ENCODE measurements at regions not wholly inside any gene's neighbourhood (a gene's known extent, or its start where the extent isn't known, plus 50 kb on each side); places are given as distances from the start of the nearest gene placed in this dataset.
"Not testable (repeated sequence)": the region's sequence is repeated elsewhere in the genome, so short reads cannot be mapped to it uniquely, and the experiment has no call there.

DNA sequence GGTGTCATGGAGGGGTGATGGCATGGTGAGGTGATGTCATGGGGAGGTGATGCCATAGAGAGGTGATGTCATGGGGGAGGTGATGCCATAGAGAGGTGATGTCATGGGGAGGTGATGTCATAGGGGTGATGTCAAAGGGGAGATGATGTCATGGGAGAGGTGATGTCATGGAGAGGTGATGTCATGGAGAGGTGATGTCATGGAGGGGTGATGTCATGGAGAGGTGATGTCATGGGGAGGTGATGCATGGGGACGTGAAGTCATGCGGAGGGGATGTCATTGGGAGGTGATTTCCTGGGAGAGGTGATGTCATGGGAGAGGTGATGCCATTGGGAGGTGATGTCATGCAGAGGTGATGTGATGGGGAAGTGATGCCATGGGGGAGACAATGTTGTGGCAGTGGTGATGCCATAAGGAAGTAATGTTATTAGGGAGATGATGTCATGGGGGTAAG, 92.1 kb upstream of the C1orf174 start:
- no peak for DNase-seq (ENCODE audit: low read depth, low spot score)

DNA sequence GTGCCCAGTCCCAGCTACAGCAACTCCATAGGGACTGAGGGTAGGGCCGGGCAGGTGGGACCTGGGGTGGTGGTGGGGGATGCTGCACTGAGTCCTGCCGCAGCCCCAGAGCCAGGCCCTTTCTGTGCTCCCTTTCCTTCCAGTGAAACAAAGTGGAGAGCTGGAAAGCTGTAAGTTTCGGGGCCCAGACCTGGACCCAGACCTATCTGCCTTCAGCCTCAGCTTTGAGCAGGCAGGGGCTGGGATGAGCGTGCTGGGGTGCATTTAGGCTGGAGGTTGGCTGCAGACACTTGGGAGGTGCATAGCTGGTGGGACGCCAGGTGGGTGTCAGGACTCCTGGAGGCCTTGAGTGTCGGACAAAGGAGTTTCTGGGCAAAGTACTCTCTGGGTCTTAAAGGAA, 92.7 kb upstream of the C1orf174 start:
- no peak for DNase-seq (ENCODE audit: low read depth, low spot score)

DNA sequence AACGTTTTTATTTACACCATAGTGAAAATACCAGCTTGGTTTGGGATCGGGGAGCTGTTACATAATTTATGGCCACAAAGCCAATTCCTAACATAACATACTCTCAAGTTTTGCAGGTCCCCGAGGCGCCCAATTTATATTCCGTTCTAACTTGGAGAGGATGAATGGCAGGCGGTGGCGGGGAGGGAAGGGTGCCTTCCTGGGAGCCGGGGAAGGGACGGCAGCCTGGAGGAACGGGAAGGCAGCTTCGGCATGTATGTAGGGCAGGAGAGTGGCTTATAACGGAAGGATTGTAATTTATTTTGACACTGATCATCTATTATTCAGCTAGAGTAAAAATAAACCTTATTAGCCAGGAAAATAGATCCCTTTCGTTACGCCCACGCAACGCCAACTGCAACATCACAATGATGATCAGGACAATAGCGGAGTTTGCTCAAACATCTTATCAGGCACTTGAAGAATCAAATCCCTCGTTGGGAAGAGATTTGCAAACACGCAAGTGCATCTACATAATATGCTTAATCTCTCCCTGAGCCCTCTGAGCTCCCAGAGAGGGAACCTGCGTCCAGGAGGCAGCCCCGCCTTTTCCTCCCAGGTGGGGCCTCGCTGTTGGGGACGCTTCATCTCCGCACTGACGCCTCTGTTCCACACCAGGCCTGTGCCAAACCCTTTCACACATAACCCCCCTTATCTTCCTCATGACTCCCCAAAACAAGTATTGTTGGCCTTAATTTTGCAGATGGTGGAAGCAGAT, 93.7 kb upstream of the C1orf174 start:
- DNase-seq (ENCODE audit: low read depth, low spot score), result no peak

DNA sequence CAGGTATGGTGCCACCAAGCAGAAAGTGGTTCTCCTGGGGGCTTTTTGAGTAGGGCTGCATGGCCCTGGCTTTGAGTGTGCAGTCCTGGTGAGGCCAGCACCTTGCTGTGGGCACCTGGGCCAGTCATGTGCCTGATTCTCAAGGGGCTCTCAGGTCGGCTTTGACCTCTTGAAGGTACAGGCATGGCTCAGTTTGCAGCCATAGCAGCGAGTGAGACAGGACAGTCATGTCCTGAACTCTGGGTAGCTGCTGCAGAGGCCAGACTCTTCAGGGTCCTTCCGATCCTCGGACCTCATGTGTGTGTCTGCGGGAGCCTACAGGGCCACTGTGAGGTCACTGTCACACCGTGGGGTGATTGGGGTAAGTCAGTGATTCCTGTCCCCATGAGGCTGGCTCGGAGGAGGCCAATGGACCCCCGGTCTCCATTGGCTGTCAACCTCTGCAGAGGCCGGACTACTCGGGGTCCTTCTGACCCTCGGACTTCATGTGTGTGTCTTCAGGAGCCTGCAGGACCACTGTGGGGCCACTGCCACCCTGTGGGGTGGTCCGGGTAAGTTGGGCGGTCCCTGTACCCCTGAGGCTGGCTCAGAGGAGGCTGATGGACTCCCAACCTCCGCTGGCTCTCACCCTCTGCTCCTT, 95.2 kb upstream of the C1orf174 start:
- no peak for DNase-seq (ENCODE audit: low read depth, low spot score)

DNA sequence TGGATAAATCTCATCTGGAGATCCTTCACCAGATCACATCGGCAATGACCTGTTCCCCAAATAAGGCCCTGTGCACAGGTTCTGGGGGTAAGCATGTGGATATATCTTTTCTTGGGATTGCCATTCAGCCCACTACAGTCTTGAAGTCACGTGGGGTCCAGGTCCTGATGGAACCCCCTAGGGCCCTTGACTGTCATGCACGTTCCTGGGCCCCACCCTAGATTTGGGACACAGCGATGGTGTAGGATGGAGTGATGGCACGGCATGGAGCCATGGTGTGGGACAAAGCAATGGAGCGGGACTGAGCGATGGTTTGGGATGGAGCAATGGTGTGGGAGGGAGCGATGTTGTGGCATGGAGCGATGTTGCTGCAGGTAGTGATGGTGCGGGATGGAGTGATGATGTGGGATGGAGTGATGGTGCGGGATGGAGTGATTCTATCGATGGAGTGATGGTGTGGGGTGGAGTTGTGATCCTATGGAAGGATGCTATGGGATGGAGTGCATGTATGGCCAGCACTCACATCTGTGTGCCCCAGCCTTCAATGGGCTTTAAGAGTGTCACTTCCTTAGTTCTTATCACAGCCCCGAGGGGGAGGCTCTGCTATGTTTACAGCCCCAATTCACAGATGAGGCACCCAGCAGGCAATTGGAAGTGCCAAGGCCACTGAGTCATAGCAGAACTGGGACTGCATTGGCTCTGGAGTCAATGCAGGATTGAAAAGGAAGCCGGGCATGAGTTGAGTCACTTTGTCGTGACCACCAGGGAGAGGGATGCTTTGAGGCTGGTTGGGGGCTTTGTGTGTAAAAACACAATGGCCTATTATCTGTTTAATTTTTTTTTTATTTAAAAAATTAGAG, 97.0 kb upstream of the C1orf174 start:
- no peak for DNase-seq (ENCODE audit: low read depth, low spot score)

DNA sequence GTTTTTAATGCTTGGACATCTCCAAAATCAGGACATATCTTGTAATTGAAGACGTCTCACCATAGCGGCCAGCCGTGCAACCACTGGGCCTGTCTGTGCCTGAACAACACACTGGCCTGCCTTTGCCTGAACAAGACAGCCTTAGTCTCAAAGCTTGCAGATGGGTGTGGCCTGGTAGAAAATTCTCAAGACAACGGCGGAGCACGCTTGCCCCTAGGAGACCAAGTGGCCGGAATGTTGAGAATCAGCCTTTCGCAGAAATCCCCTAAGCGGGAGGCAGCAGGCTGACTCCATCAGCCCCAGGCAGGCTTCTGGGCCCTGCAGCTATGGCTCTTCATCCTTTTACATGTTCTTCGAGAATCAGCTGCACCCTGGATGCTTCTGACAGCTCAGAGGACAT, 98.0 kb upstream of the C1orf174 start:
- no peak for DNase-seq (ENCODE audit: low read depth, low spot score)

DNA sequence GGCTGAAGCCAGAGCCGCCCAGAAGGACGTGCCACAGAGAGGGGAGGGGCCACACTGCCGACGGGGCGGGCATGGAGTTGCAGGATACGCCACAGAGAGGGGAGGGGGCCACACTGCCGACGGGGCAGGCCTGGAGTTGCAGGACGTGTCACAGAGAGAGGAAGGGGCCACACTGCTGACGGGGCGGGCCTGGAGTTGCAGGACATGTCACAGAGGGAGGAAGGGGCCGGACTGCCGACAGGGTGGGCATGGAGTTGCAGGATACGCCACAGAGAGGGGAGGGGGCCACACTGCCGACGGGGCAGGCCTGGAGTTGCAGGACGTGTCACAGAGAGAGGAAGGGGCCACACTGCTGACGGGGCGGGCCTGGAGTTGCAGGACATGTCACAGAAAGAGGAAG, 99.4 kb upstream of the C1orf174 start:
- not testable (repeated sequence) for DNase-seq (ENCODE audit: low read depth, low spot score)

DNA sequence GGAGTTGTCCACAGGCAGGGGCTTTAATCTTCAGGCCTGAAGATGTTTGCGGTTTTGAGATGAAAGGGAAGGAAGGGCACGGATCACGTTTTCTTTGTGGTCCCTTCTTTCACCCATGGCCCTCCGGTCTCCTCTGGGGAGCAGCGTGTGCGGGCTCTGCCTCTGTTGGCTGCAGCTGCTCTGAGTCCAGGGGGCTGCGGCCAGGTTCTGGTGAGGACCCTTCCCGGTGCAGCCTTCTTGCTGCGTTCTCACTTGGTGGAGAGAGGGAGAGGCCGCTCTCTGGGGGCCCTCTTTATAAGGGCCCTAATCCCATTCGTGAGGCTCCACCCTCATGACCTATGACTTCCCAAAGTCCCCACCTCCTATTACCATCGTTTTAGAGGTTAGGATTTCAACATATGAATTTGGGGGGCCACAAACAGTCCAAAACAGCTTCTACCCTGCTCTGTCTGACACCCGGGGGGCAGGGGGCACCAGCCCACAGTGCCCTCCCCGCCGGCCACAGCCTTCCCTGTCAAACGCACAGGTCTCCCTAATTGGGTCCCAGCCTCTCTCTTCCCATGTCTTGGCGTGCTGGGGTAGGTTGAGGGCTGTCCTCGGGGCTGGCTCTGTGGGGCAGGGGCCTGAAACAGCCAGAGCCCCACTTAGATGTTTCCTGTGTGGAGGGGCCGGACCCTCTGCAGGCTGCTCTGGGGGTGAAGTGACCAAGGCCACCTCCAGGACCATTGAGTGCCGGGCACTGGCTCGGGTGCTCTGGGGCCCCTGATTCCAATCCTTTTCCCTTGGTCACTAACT, 100.1 kb upstream of the C1orf174 start:
- DNase-seq (ENCODE audit: low read depth, low spot score), result no peak

DNA sequence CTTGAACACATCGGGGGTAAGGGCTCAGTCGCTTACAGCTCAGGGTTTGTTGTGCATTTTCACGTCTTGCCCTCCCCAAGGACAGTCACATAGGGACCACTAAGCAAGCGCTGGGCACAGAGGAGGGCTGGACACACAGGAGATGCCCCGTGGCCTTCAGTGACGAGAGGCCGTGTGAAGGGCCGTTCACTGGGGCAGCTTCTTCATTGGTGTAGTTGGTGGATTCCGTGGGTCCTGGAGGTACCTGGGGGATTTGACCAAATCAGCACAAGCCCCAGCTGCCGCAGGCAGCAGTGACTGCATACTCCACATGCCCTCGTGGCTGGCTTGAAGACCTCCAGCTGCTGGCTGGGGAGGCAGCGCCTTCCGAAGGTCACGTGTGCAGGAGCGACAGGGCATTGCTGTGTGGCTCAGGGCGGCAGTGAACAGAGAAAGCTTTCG, 100.8 kb upstream of the C1orf174 start:
- DNase-seq (ENCODE audit: low read depth, low spot score), result no peak

DNA sequence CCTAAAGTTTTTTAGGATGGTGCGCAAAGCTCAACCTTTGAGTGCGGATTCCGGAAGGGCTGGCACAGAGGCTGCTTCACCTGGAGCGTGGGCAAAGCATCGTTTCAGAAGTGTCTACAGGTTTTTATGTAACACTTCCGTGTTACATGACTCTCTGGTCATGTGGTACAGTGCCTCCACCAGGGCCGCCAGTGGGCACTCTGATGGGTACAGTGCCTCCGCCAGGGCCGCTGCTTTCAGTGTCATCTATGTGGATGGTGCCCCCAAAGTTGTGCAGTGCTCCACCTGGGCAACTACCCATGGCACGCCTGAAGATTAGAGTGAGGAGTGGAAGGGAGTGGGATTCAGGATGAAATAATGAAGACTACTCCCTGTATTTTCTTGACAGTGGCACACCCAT, 101.4 kb upstream of the C1orf174 start:
- DNase-seq (ENCODE audit: low read depth, low spot score), result no peak

DNA sequence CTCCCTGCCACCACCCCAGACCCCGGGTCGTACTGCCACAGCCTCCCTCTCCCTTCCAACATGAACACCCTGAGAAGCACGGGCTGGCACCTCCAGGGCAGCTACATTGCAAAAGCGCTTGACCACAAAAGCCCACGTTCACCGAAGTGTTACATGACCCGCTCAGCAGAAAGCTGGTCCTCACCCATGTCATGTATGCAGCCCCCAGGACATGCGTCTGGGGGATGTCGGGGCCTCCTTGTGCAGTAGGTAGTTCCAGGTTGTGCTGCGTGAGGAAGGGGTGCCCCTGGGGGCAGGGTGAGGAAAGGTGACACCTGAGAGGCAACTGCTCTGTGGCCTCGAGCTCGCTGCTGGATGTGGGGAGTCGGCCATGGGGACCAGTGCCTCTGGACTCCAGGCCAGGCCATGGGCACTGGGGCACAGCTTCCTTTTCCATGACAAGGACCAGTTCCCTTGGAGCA, 102.0 kb upstream of the C1orf174 start:
- no peak for DNase-seq (ENCODE audit: low read depth, low spot score)

DNA sequence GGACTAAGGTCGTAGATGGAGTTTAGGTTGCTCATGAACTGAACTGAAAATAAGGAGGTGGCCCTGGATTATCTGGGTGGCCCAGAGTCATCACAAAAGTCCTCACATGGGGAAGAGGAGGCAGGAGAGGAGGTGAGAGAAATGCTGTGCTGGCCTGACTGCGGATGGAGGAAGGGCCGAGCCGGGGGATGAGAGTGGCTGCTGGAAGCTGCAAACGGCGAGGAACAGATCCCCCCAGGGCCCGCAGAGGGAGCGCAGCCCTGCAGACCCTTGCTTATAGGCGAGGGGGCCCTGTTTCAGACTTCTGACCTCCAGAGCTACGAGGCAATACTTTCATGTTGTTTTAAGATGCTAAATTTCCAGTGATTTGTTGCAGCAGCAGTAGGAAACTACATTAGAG, 102.7 kb upstream of the C1orf174 start:
- no peak for DNase-seq (ENCODE audit: low read depth, low spot score)

DNA sequence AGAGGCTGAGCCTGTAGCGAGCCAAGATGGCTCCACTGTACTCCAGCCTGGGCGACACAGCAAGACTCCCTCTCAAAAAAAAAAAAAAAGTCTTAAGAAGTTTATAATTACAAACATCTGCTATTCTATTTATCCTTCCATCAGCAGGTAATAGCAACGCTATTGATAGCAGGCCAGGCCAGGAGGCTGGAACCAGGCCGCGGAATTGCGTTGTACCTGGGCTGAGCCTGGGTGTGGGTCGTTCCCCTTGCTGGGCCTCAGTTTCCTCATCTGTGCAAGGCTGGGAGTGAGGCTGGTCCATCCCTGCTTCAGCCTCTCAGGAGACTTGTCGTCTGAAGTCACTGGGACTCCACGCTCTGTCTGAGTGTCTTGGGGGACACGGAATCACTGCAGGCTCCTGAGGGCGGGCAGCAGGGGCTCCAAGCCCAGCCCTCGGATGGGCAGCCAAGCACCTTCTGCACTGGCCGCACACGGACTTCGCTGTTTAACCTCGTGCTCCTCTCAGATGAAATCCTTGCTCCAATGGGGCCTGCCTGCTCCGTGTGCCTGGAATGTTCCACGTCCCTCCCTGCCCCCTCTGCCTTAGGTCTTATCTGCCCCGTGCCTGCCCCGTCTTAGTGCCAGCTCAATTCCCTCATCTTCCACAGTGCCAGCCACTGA, 103.9 kb upstream of the C1orf174 start:
- DNase-seq (ENCODE audit: low read depth, low spot score), result no peak

DNA sequence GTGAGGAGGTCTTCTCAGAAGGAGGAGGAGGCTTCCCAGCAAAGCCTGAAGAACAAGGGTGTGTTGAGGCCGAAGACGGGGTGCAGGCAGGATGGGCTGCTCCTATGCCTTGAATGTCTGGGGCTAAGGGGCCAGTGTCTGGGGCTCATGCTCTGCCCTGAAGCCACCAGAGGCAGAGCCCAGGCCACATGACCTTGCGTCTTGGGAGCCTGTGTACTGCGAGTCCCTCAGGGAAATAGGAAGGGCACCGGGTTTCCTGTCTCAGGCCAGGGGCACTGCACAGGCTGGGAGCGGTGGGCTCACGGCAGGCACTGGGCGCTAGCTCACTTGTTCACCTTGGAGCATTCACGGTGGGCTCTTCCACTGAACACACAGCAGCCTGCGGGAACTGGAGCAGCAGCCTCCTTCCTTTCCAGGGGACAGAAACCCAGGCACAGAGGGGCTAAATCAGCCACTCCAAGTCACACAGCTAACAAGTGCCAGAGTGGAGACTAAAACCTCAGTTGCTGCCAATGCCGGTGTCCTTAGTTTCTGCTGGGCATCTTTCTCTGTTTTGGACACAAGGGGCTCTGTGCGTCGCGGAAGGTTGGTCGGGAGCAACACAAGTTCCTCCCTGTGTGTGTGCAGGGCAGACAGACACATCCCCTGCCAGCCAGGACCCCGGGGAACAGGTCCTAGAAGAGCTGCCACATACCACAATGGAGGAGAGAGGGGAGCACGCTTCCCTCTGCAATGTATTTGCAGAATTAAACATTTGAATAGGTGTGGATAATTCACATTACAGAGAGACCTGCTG, 104.8 kb upstream of the C1orf174 start:
- DNase-seq (ENCODE audit: low read depth, low spot score), result no peak

DNA sequence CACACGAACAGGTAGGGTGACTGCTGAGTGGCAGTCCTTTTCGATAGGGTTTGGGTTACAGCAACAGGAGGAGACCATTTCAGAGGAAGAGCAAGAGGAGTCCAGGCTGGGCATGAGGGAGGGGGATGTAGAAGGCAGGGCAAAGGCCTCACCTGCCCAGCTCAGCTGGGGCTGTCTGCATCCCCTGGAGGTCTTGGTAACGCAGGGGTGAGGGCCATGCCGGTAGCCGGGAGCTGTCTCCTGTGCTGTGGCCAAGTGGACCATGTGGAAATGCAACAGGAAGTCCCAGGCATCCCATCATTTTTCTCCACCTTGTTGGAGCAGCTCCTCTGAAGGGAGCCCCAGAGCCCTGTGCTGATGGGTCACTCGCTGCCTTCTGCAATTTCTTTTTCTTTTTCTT, 105.4 kb upstream of the C1orf174 start:
- DNase-seq (ENCODE audit: low read depth, low spot score), result no peak

DNA sequence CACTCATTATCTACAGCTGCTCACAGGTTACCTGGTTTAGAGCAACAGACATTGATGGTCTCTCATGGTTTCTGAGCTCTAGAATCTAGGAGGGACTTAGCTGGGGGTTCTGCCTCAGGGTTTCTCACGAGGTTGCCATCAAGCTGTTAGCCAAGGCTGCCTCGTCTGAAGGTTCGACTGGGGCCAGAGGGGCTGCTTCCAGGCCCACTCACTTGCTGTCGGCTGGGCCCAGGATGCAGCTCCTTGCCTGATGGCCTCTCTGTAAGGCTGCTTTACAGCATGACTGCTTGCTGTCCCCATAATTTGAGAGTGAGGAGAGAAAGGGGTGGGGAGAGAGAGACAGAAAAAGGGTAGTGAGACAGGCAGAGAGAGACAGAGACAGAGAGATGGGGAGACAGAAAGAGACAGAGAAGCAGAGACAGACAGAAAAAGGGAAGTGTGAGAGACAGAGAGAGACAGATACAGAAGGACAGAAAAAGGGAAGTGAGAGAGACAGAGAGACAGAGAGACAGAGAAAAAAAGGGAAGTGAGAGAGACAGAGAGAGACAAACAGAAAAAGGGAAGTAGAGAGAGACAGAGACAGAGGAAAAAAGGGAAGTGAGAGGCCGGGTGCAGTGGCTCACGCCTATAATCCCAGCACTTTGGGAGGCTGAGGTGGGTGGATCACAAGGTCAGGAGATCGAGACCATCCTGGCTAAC, 106.8 kb upstream of the C1orf174 start:
- no peak for DNase-seq (ENCODE audit: low read depth, low spot score)

DNA sequence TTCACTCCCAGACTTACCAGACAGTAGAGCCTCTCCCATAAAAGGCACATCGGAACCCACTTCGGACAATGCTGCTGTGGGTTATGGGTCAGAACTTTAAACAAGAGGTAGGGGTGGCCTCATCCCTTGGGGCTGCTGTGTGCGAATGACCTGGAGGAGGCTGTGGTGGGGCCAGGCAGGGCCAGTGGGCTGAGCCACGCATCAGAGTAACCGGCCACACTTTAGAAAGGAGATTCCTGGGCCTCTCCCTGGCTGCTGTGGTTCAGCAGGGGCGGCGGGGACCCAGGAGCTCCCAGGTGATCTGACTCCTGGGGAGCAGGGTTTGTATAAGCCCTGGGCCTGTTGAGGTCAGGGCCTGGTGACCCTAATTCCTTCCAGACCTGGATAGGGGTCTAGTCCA, 110.2 kb upstream of the C1orf174 start:
- no peak for DNase-seq (ENCODE audit: low read depth, low spot score)

DNA sequence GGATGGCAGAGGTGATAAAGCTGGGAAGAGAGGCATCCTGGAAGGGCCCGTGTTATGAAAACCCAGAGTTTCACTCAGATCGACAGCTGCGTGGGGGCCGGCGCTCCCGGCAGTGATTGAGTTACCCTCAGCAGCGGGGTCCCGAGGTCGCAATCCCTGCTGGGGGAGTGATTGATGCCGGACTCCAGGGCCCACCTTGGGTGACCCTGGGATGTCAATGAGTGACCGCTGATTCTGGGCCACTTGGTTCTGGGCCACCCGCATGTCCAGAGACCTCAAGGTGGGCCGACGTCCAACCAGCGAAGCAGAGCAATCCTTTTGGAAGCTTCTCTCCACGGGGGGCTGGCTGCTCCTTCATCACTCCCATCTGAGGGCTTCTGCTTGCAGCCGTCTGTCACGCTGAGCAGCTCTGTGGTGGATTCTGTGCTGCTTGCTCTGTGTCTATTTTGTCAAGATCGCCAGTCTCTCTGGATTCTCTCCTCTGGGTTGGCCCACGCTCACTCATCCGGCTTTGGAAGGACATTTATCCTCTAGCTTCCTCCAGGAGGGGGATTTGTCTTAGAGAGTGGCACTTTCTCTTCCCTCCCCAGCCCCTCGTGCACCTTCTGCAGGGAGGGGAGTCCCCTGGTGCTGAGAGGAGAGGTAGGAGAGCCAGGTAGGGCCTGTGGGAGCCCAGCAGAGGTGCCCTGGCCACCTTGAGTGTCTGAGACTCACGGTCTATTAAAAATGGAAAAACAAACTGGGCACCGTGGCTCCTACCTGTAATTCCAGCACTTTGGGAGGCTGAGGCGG, 110.9 kb upstream of the C1orf174 start:
- DNase-seq (ENCODE audit: low read depth, low spot score), result no peak

Data from activated CD4-positive, CD25-positive, alpha-beta regulatory T cell treated with anti-CD3 and anti-CD28 coated beads, Interleukin-2, amount 50 U/mL, for 16 hours (primary cell).